SK-N-SH (cell line): ENCODE measurements at regions not wholly inside any gene's neighbourhood (a gene's known extent, or its start where the extent isn't known, plus 50 kb on each side); places are given as distances from the start of the nearest gene placed in this dataset.

Experiments
- CTCF ChIA-PET: fragments of 300-600, 350-600 bp; formaldehyde crosslinking; extraction: SDS; loops from one replicate; lab custom pipeline; 2021; lab: Yijun Ruan, JAX
- POLR2A ChIA-PET: fragments of 350-600 bp; sonication (Branson Sonifier 250); formaldehyde crosslinking; extraction: SDS; loops from one replicate; lab custom pipeline; 2020; ENCODE audit warnings: antibody characterized with exemption, inconsistent platforms; lab: Yijun Ruan, JAX
- DNase-seq: peaks from one replicate; pipeline ENCODE4 v3.0.0; 2012
- H2AFZ ChIP-seq: fragments of 200-600 bp; sonication (generic); 2 replicates; pipeline ENCODE4 v1.8.1; 2016; ENCODE audit warnings: antibody characterized with exemption, mild to moderate bottlenecking, low read depth
- H3F3A ChIP-seq: fragments of 200-600 bp; sonication (generic); replicated peaks from 2 replicates; pipeline ENCODE3; 2016; ENCODE audit warnings: antibody characterized with exemption, mild to moderate bottlenecking; ENCODE audit not compliant: insufficient read depth
- H3K27ac ChIP-seq, 2 experiments: fragments of 200-500 bp in 1 of 2; fragments of 200-600 bp in 1 of 2; sonication (Bioruptor generic) in 1 of 2; sonication (generic), shearing (Covaris generic) in 1 of 2; 2 replicates each; pipeline versions ENCODE4 v1.5.1 to v1.6.1; 2014 to 2016; ENCODE audit warnings: low read depth in 2 of 2, inconsistent platforms in 1 of 2, low read length in 1 of 2, mild to moderate bottlenecking in 1 of 2, mixed read lengths in 1 of 2
- H3K27me3 ChIP-seq: fragments of 200-600 bp; sonication (generic), shearing (Covaris generic); 2 replicates; pipeline ENCODE4 v1.6.1; 2016; ENCODE audit warnings: mixed run types; ENCODE audit not compliant: insufficient read depth
- H3K36me3 ChIP-seq, 2 experiments: fragments of 200-500 bp in 1 of 2; fragments of 200-600 bp in 1 of 2; sonication (Bioruptor generic) in 1 of 2; sonication (generic) in 1 of 2; replicated peaks in 1 of 2; 2 replicates each; pipeline versions ENCODE3 to v1.5.1; 2014 to 2016; ENCODE audit warnings: low read length in 1 of 2, mild to moderate bottlenecking in 1 of 2; ENCODE audit not compliant: insufficient read depth in 2 of 2, control insufficient read depth in 1 of 2
- H3K4me1 ChIP-seq, 2 experiments: fragments of 200-500 bp in 1 of 2; fragments of 200-600 bp in 1 of 2; sonication (Bioruptor generic) in 1 of 2; sonication (generic), shearing (Covaris generic) in 1 of 2; 2 replicates each; pipeline versions ENCODE4 v1.5.1 to v1.6.1; 2014 to 2016; ENCODE audit warnings: low read depth in 1 of 2, low read length in 1 of 2, mixed run types in 1 of 2; ENCODE audit not compliant: insufficient read depth in 2 of 2, control insufficient read depth in 1 of 2
- H3K4me2 ChIP-seq: fragments of 200-600 bp; sonication (generic), shearing (Covaris generic); 2 replicates; pipeline ENCODE4 v1.6.1; 2017; ENCODE audit warnings: mixed run types
- H3K4me3 ChIP-seq, 2 experiments: fragments of 200-500 bp in 1 of 2; fragments of 200-600 bp in 1 of 2; sonication (Bioruptor generic) in 1 of 2; sonication (generic), shearing (Covaris generic) in 1 of 2; 2 replicates each; pipeline versions ENCODE4 v1.5.1 to v1.8.1; 2014 to 2016; ENCODE audit warnings: low read depth in 2 of 2, inconsistent platforms in 1 of 2, low read length in 1 of 2, mild to moderate bottlenecking in 1 of 2, mixed read lengths in 1 of 2, moderate library complexity in 1 of 2
- H3K79me2 ChIP-seq: fragments of 200-600 bp; sonication (generic); 2 replicates; pipeline ENCODE4 v1.8.1; 2017; ENCODE audit warnings: mild to moderate bottlenecking; ENCODE audit not compliant: insufficient read depth
- H3K9ac ChIP-seq: fragments of 200-600 bp; sonication (generic); 2 replicates; pipeline ENCODE4 v1.6.1; 2017; ENCODE audit warnings: mixed run types
- H3K9me2 ChIP-seq: fragments of 200-600 bp; sonication (generic); 2 replicates; pipeline ENCODE4 v1.6.1; 2017; ENCODE audit warnings: mixed run types
- H3K9me3 ChIP-seq: fragments of 200-600 bp; sonication (generic); 2 replicates; pipeline ENCODE4 v1.6.1; 2017; ENCODE audit warnings: mixed run types, mild to moderate bottlenecking, moderate library complexity
- H4K20me1 ChIP-seq: fragments of 200-600 bp; sonication (generic); 2 replicates; pipeline ENCODE4 v1.6.1; 2017; ENCODE audit warnings: mild to moderate bottlenecking, mixed run types; ENCODE audit not compliant: insufficient read depth
- CTCF ChIP-seq: fragments of 200-600 bp; sonication (generic); IDR thresholded peaks from 2 replicates; pipeline ENCODE4 v1.6.1; 2017; ENCODE audit warnings: antibody characterized with exemption, mild to moderate bottlenecking, moderate library complexity
- ELF1 ChIP-seq: IDR thresholded peaks from 2 replicates; pipeline ENCODE4 v1.4.0; 2012
- FOXJ3 ChIP-seq: sonication (generic); formaldehyde crosslinking; IDR thresholded peaks from 2 replicates; pipeline ENCODE4 v1.5.1; 2020; ENCODE audit warnings: mild to moderate bottlenecking, missing genetic modification reagents
- GATA2 ChIP-seq: sonication (generic); formaldehyde crosslinking; IDR thresholded peaks from 2 replicates; pipeline ENCODE4 v1.5.0; 2020; ENCODE audit warnings: mild to moderate bottlenecking, missing genetic modification reagents
- NFIC ChIP-seq: IDR thresholded peaks from 2 replicates; pipeline ENCODE4 v1.4.0; 2012; ENCODE audit warnings: borderline replicate concordance
- NRF1 ChIP-seq: IDR thresholded peaks from 2 replicates; pipeline ENCODE4 v1.6.1; 2012; ENCODE audit warnings: low read depth, mild to moderate bottlenecking, low read length
- PBX3 ChIP-seq: IDR thresholded peaks from 2 replicates; pipeline ENCODE4; 2012
- RFX5 ChIP-seq: IDR thresholded peaks from 2 replicates; pipeline ENCODE4 v1.6.1; 2012; ENCODE audit warnings: mild to moderate bottlenecking, improper control_type of control experiment, low read length
- RXRA ChIP-seq: IDR thresholded peaks from 2 replicates; pipeline ENCODE4 v1.4.0; 2012; ENCODE audit warnings: low read depth, mild to moderate bottlenecking, borderline replicate concordance
- TAF1 ChIP-seq: IDR thresholded peaks from 2 replicates; pipeline ENCODE4 v1.6.1; 2012; ENCODE audit warnings: low read depth, mild to moderate bottlenecking, low read length, moderate library complexity, borderline replicate concordance
- TEAD4 ChIP-seq: IDR thresholded peaks from 2 replicates; pipeline ENCODE4 v1.4.0; 2012; ENCODE audit warnings: mild to moderate bottlenecking, borderline replicate concordance; ENCODE audit not compliant: insufficient read depth
- USF1 ChIP-seq: IDR thresholded peaks from 2 replicates; pipeline ENCODE4 v1.4.0; 2012; ENCODE audit warnings: low read depth, borderline replicate concordance
- ZBTB33 ChIP-seq: IDR thresholded peaks from 2 replicates; pipeline ENCODE4 v1.4.0; 2012; ENCODE audit warnings: low read depth, borderline replicate concordance
- WGBS: methylation state at CpG from one replicate; pipeline ENCODE4 v1.1.6; 2017; ENCODE audit warnings: low lambda C conversion rate; 5-methylcytosine and 5-hydroxymethylcytosine counted together

- TF ChIP-seq ZBTB33: no peak
- no peak for TF ChIP-seq USF1
- TF ChIP-seq FOXJ3: no peak
- no peak for TF ChIP-seq NRF1
These were observed 890.0 kb upstream of the DDX18 start (continued) for GRCh38 chr2:116924509-116924908.

- no peak for DNase-seq
- H3K9me2 ChIP-seq: no peaks in the 10 kb centered on the region
- no peaks in the 10 kb centered on the region for H4K20me1 ChIP-seq
- POLR2A ChIA-PET: interaction anchor here (0.7 kb wide), 1 partner anchor 436 kb away, joined by 3 read pairs; no protein-coding TSS in a partner anchor
- H3K79me2 ChIP-seq: no peaks in the 10 kb centered on the region
- H3K9me3 ChIP-seq: no peaks in the 10 kb centered on the region
- no peak overlapping the region for H3K9ac ChIP-seq
- H3K27me3 ChIP-seq: no peaks in the 10 kb centered on the region
- H3K27ac ChIP-seq: no peak overlapping the region
- H3F3A ChIP-seq: no peaks in the 10 kb centered on the region
- WGBS: 43% methylated on average over 7 of the region's 7 CpGs
- no peak overlapping the region for H2AFZ ChIP-seq
- no peaks in the 10 kb centered on the region for H3K4me1 ChIP-seq
- H3K4me2 ChIP-seq: no peak overlapping the region
- H3K4me3 ChIP-seq: no peak overlapping the region
- CTCF ChIA-PET: interaction anchor here (0.7 kb wide), 1 partner anchor 10 kb away, joined by 4 read pairs; no protein-coding TSS in a partner anchor
- no peaks in the 10 kb centered on the region for H3K36me3 ChIP-seq
- no peak for TF ChIP-seq ELF1
- TF ChIP-seq, all 33 proteins: peak for 0
These were observed 879.2 kb upstream of the DDX18 start for GRCh38 chr2:116935097-116935814.

GRCh38 chr2:116948258-116948657 is 866.2 kb upstream of the DDX18 start:
- Histone ChIP-seq H3K79me2 (no peaks in the 10 kb centered on the region), H2AFZ (no peak overlapping the region), H3K27me3 (no peaks in the 10 kb centered on the region), H3K4me2 (no peak overlapping the region), H3K9ac (no peak overlapping the region), H4K20me1 (no peaks in the 10 kb centered on the region), H3K27ac (no peak overlapping the region), H3K9me2 (no peaks in the 10 kb centered on the region), H3K4me1 (no peaks in the 10 kb centered on the region), H3F3A (no peaks in the 10 kb centered on the region), H3K4me3 (no peak overlapping the region), H3K36me3 (no peaks in the 10 kb centered on the region), H3K9me3 (no peaks in the 10 kb centered on the region)
- no peak for DNase-seq
- ChIA-PET CTCF (no interaction called here), POLR2A (no interaction called here)
- no peak for TF ChIP-seq PBX3
- no peak for TF ChIP-seq RXRA
- TF ChIP-seq TEAD4: no peak
- TF ChIP-seq CTCF: no peak
- no peak for TF ChIP-seq RFX5
- TF ChIP-seq TAF1: no peak
- no peak for TF ChIP-seq NFIC
- no peak for TF ChIP-seq GATA2 (CRISPR knock-in tag)
